GM18505 (cell line): ENCODE measurements at regions not wholly inside any gene's neighbourhood (a gene's known extent, or its start where the extent isn't known, plus 50 kb on each side); places are given as distances from the start of the nearest gene placed in this dataset.

Experiments used
- ATAC-seq: cut with Tn5 transposase; IDR thresholded peaks from one replicate; pipeline ENCODE4 v1.9.1; 2021; ENCODE audit not compliant: unreplicated experiment
- POLR2A ChIP-seq: IDR thresholded peaks from 4 replicates; pipeline ENCODE4 v1.6.1; 2011; ENCODE audit warnings: borderline replicate concordance; ENCODE audit not compliant: insufficient read depth, insufficient read length; ENCODE audit errors: extremely low read depth

GRCh38 chr6:165229216-165229615 is 80.2 kb downstream of the C6orf118 start:
- no peak for ATAC-seq
- TF ChIP-seq POLR2A = no peak

DNA sequence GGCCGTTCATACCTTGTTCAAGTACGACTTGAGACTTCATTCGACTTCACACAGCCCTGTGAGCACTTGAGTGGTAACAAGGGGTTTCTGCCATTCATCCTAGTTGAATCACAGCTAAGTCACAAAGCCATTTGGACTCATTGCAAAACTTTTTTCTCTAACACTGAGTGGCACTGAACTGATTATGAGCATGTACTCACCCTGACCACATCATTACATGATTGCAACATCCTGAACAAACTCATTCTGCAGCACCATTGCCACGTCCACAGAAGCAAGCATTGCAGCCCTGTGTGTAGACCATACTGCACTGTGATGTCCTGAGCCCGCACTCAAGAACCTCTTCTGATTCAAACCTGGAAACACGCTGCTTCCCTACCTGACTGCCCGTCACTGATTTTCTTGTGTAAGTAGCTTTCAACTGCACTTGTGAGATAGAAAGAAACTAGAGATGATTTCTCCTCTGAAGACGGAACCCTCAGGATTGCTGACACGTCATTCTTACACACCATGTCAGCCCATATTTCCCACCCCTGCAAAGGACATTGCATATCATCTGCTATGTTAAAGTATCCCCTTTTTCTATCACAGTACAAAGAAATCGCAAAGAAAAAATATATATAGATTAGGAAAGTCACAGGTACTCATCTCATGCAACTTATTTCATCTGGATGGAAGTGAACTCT is 81.6 kb downstream of the C6orf118 start:
- no peak for TF ChIP-seq POLR2A
- no peak for ATAC-seq

DNA sequence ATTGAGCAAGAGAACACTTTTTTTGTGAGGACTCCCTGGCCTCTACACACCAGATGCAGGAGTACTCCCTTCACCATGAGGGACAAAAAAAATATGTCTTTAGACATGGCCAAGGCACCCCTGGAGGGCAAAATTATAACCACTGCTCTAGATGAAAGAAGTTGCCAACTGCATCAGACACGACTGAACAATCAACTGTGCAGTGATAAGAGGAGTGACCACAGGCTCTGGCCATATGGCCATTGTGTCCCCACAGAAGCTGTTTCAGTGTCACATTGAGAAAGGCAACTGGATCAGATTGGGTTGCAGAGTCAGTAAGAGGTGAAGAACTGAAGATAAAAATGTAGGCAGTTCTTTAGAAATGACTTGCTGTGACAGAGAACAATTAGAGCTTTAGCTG is 85.7 kb downstream of the C6orf118 start:
- TF ChIP-seq POLR2A = no peak
- ATAC-seq = no peak

- ATAC-seq = no peak
- no peak for TF ChIP-seq POLR2A
Measured at GRCh38 chr6:165223101-165223500, 86.3 kb downstream of the C6orf118 start.

GRCh38 chr6:165222315-165223025 is 86.9 kb downstream of the C6orf118 start:
- TF ChIP-seq POLR2A = no peak
- no peak for ATAC-seq

- no peak for ATAC-seq
- no peak for TF ChIP-seq POLR2A
Measured at GRCh38 chr6:165220045-165220444, 89.4 kb downstream of the C6orf118 start.

- ATAC-seq = no peak
- TF ChIP-seq POLR2A = no peak
Measured at GRCh38 chr6:165219629-165220028, 89.8 kb downstream of the C6orf118 start.

GRCh38 chr6:165218829-165219228 is 90.6 kb downstream of the C6orf118 start:
- ATAC-seq = no peak

DNA sequence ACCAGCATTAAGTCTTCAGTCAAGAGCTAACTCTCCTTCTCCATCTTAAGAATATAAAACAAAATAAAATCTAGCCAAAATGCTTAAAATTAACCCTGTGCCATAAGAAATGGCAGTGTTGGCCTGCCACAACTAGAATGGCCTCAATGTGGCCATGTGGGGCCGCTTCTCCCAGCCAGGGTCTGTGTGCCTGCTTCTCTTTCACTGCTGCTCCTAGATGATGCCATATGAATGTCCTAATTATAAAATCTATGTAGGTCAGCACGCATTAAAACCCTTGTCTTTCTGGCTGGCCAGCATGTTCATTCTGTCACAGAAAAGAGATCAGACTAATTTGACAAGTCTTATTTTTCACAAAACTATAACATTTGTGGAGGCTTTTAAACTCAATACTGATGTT is 102.6 kb downstream of the C6orf118 start:
- no peak for ATAC-seq
- no peak for TF ChIP-seq POLR2A

More at GRCh38 chr6:165218829-165219228, 90.6 kb downstream of the C6orf118 start:
- TF ChIP-seq POLR2A = no peak

- no peak for ATAC-seq
- TF ChIP-seq POLR2A = no peak
Measured at GRCh38 chr6:165205632-165206031, 103.8 kb downstream of the C6orf118 start.

DNA sequence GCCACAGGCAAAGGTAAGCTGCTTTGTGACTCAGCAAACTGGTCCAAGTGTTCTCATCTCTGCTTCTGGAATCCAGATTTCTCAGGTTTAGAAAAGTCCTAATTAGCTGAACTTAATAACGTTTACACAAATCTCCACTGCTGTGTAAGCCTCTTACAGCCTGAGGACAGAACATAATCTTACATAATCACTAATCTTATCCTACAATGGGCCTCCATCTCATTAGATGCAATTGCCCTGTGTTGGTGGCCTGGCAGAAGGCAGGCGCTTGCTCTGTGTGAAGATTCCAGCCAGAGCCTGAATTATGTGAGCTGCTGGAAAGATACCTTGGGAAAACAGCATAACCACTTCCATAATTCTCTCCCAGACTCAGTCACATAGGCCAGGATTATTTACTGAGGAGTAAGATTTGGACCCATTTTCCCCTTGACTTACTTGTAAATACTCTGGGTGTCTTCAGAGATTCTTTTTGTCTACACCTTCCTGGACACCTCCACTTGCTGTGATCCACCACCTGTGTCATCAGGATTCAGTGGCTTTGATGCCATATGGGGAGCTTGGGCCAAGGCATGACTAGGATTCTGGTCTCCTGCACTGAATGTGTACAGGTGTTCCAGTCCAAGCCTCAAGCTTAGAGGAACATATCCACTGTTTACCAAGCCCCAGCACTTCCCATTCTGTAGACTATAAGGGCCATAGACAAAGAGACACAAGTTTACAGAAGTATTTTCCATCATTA is 104.4 kb downstream of the C6orf118 start:
- ATAC-seq = no peak
- no peak for TF ChIP-seq POLR2A

- TF ChIP-seq POLR2A = no peak
- no peak for ATAC-seq
Measured at GRCh38 chr6:165200178-165200577, 109.2 kb downstream of the C6orf118 start.

DNA sequence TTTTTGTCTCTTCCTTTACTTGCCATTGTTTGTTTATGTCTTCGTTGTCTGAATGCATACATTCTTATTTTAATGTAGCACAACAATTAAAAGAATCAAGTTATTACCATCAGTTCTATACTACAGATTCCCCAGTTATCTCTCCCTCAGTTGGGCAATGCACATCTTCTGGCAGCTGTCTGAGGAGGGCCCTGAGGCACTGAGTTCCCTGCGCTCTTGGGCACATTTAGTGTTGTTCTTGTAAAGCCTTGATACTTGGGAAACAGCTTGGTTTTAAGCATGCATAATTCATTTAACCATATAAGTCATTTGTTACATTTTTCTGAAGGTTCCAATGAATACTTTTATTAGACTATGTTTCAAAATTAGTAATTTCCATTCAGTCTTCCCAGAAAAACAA is 117.9 kb downstream of the C6orf118 start:
- no peak for TF ChIP-seq POLR2A
- ATAC-seq = no peak

- TF ChIP-seq POLR2A = no peak
- ATAC-seq = no peak
Measured at GRCh38 chr6:165186441-165187205, 122.8 kb downstream of the C6orf118 start.

GRCh38 chr6:165186041-165186440 is 123.4 kb downstream of the C6orf118 start:
- ATAC-seq = no peak
- no peak for TF ChIP-seq POLR2A
